ENCODE measurements at regions not wholly inside any gene's neighbourhood (a gene's known extent, or its start where the extent isn't known, plus 50 kb on each side); places are given as distances from the start of the nearest gene placed in this dataset.
"Not testable (repeated sequence)": the region's sequence is repeated elsewhere in the genome, so short reads cannot be mapped to it uniquely, and the experiment has no call there.

DNA sequence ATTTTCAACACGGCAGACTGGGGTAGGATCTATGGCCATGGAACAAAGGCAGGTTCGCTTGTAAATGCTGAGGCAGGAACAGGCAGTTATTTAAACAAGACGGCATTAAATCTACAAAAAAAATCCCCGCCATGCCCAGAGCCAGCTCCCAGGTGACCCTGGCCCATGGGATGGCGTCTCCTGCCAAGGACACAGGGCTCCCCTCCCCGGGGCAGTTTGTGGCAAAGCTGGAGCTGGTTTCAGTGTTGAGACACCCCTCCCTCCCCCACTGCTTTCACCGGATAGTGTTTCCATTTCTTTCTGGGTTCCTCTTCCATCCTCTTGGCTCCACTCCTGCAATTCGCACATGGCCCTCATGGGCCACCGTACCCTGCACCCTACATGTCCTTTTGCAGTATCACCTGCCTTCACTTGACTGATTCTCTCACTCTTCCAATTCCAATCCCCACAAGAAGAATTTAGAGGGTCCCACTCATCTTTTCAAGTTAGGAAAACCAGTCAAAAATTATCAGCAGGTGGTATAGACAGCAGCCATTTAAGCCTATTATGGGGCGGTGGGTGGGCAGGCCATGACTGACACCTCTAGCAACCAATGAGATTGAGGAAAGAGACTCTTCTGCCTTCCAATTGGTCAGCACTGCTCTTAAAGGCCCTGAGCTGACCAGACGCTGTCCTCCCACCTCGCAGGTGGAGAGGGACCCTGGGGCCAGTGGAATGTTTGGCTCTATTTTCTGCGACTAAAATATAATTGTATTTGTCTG lies 52.0 kb downstream of the OLIG1 start:
- no peak for DNase-seq (ENCODE audit: low read depth in 2 of 2)

GRCh38 chr21:33122507-33122906 lies 52.6 kb downstream of the OLIG1 start:
- no peak for DNase-seq (ENCODE audit: low read depth in 2 of 2)

DNA sequence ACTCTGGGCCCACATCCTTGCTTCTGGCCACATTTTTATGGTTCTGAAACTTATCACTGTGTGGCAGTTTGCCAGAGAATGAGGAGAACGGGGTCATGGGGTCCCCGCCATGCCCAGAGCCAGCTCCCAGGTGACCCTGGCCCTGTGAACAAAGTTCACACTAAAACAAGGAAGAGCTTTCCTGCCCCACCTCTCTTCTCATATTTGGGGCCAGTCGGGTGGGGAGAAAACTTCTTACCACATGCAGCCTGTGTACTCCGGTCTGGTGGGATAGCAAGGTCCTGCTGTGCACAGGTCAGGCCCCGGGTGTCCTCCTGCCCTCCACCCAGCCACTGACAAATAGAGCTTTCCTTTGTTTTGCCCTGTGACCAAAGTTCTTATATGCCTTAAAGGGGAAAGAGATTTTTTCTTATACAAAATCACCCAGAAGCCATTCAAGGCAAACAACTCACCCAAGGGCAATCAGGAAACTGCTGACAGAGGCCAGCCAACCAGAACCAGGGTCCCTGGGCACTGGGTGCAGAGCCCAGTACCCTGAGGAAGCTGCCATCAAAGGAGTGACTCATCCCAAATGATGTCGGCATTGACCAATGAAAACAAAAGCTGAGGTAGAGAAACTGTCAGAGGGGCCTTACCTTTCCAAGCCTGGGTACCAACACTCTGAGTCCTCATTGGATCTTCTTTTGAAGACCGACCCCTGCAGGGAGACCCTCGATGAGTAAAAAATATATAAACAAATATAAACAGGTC lies 53.6 kb downstream of the OLIG1 start:
- DNase-seq (ENCODE audit: low read depth in 2 of 2), result no peak

DNA sequence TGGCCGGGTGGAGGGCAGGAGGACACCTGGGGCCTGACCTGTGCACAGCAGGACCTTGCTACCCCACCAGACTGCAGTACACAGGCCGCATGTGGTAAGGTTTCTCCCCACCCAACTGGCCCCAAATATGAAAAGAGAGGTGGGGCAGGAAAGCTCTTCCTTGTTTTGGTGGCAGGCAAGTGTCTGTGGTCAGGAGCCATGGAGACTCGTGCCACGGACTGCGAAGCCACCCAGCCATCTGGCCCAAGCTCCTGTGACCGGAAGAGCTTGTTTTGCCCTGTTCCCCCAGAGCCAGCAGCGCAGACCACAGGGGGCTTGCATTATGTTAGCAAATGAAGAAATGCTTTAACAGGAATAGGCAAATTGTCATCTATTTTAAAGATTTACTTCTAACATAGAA lies 54.9 kb downstream of the OLIG1 start:
- DNase-seq (ENCODE audit: low read depth in 2 of 2), result no peak

- DNase-seq (ENCODE audit: low read depth in 2 of 2), result no peak
These were observed 55.9 kb downstream of the OLIG1 start for GRCh38 chr21:33125680-33126375.

- DNase-seq (ENCODE audit: low read depth in 2 of 2), result no peak
These were observed 56.6 kb downstream of the OLIG1 start for GRCh38 chr21:33126569-33126968.

GRCh38 chr21:33127154-33127867 lies 57.4 kb downstream of the OLIG1 start:
- DNase-seq (ENCODE audit: low read depth in 2 of 2), result peak; percentile 22 to 24

GRCh38 chr21:33127868-33128242 lies 57.9 kb downstream of the OLIG1 start:
- DNase-seq (ENCODE audit: low read depth in 2 of 2), result no peak

DNA sequence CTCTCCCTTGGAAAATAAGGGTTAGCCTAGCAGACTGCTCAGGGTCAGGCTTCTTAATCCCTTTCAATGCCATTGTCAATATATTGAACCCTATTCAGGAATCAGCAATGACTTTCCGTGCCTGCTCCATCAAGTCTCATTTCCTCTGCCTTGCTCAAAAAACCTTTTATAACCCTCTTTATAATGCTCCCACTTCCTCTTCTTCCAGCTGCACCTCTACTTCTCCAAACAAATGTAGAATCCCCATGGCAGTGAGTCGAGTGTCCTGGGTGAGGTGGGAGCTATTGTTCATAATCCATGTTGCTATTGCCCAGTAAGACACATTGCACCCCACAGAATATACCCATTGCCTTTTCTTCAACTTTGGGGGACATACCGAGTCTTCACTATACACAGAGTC lies 58.6 kb downstream of the OLIG1 start:
- no peak for DNase-seq (ENCODE audit: low read depth in 2 of 2)

- no peak for DNase-seq (ENCODE audit: low read depth in 2 of 2)
These were observed 62.1 kb downstream of the OLIG1 start for GRCh38 chr21:33132054-33132453.

GRCh38 chr21:33133892-33134291 lies 64.0 kb downstream of the OLIG1 start:
- DNase-seq (ENCODE audit: low read depth in 2 of 2), result no peak

- DNase-seq (ENCODE audit: low read depth in 2 of 2), result no peak
These were observed 66.0 kb downstream of the OLIG1 start for GRCh38 chr21:33135925-33136324.

DNA sequence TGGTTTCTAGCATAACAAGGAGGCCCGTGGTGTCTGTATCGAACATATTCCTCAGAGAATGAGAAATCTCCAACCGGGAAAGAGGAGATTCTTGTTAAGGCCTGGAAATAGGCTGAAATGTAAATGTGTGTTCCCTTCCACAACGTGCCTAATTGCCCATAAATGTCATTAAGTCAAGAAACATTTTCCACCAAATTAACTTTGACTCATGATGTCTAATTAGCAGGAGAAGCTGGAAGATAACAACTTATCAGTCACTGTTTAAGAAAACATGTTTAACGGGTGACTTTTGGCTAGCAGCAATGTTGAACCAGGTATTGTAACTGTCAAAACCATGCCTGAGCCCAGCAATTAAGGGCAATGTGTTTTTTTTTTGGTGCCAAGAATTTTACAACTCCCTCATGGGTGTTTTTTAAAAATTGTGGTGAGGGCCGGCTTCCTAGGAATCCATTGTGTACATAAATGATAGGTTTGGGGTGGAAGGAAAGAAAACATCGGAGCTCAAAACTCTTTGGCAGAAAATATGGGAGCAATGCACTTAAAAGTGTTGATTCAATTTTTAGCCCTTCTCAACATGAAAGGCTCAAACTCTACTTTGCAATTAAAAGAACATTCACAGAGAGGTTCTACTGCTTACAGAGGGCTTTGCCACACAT lies 67.0 kb downstream of the OLIG1 start:
- DNase-seq (ENCODE audit: low read depth in 2 of 2), result no peak

- DNase-seq (ENCODE audit: low read depth in 2 of 2), result no peak
These were observed 69.1 kb downstream of the OLIG1 start for GRCh38 chr21:33139084-33139483.

- no peak for DNase-seq (ENCODE audit: low read depth in 2 of 2)
These were observed 70.3 kb downstream of the OLIG1 start for GRCh38 chr21:33140288-33140687.

- no peak for DNase-seq (ENCODE audit: low read depth in 2 of 2)
These were observed 76.5 kb downstream of the OLIG1 start for GRCh38 chr21:33146467-33146866.

DNA sequence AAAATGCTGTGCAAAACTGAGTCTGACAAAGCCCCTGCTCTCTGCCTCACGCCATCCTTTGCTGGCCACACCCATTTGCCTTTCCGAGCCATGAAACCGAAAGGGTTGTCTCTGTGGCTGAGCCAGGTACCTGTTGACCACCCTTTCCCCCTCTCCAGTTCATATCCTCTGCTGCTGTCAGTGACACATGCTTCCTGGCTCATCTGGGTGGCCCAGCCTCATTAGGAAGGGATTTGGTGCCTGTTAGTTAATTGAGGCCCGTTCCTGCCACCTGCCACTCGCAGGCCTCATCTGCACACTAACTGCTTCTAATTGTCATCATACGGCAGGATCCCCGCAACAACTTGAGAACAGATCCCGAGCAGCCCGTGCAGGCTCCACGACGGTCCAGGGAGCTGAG lies 79.2 kb downstream of the OLIG1 start:
- DNase-seq (ENCODE audit: low read depth in 2 of 2), result no peak

DNA sequence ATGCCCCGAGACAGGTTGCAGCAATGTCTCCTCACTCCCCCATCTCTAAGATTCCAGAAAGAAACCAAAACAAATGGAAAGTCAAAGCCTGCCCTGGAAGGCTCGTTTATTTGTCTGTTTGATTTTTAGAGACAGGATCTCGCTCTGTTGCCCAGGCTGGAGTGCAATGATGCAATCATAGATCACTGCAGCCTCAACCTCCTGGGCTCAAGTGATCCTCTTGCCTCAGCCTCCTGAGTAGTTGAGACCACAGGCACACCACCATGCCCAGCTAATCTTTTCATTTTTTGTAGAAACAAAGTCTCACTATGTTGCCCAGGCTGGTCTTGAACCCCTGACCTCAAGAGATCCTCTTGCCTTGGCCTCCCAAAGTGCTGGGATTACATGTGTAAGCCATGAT lies 78.8 kb upstream of the IFNAR2 start:
- DNase-seq (ENCODE audit: low read depth in 2 of 2), result not testable (repeated sequence)

- DNase-seq (ENCODE audit: low read depth in 2 of 2), result no peak
These were observed 77.6 kb upstream of the IFNAR2 start for GRCh38 chr21:33151941-33152731.

DNA sequence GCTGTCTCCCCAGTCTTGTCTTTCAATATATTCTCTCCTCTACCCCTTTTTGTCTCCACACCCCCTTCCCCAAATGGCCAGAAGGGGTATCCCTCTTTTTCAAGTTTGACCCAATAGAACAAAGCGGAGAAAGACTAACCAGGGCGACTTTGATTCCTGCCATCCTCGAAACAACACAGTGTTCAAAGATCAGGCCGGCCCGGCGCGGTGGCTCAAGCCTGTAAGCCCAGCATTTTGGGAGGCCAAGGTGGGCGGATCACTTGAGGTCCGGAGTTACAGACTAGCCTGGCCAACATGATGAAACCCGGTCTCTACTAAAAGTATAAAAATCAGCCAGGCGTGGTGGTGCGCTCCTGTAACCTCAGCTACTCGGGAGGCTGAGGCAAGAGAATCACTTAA lies 77.0 kb upstream of the IFNAR2 start:
- DNase-seq (ENCODE audit: low read depth in 2 of 2), result no peak

DNA sequence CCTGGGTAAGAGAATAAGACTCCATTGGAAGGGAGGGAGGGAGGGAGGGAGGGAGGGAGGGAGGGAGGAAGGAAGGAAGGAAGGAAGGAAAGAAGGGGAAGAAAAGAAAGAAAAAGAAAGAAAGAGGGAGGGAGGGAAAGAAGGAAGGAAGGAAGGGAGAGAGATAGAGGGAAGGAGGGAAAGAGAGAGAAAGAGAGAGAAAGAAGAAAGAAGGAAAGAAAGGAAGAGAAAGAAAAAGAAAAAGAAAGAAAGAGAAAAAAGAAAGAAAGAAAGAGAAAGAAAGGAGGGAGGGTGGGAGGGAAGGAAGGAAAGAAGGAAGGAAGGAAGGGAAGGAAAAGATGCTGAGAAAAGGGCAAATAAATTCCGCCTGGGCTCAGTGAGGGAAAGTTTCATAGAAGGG lies 74.7 kb upstream of the IFNAR2 start:
- DNase-seq (ENCODE audit: low read depth in 2 of 2), result no peak

Measured in stimulated activated CD8-positive, alpha-beta memory T cell treated with anti-CD3 and anti-CD28 coated beads, Interleukin-15, amount 100 ng/mL, for 48 hours (primary cell).